ENCODE measurements at regions not wholly inside any gene's neighbourhood (a gene's known extent, or its start where the extent isn't known, plus 50 kb on each side); places are given as distances from the start of the nearest gene placed in this dataset.
"Not testable (repeated sequence)": the region's sequence is repeated elsewhere in the genome, so short reads cannot be mapped to it uniquely, and the experiment has no call there.

DNA sequence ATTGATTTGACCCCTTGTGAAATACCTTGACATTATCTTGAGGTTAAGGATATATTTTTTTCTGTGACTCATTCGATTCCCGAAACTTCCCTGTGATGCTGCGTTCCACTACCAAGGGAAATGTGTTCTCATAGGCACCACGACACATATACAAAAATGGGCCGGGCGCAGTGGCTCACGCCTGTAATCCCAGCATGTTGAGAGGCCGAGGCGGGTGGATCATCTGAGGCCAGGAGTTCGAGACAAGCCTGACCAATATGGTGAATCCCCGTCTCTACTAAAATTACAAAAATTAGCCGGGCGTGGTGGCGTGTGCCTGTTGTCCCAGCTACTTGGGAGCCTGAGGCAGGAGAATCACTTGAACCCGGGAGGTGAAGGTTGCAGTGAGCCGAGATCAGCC, 188.3 kb upstream of the FAM47A start:
- not testable (repeated sequence) for TF ChIP-seq NFE2L2 (IDR thresholded peaks at IDR 0.05; ENCODE audit: low read depth, low read length); CEBPB (IDR thresholded peaks at IDR 0.05; ENCODE audit: low read depth, low read length); POLR2A (IDR thresholded peaks at IDR 0.05; ENCODE audit: low read depth, low read length); MXI1 (IDR thresholded peaks at IDR 0.05; ENCODE audit: borderline replicate concordance, low read depth, low read length); MAFK (IDR thresholded peaks at IDR 0.05; ENCODE audit: low read depth, low read length); RFX5 (IDR thresholded peaks at IDR 0.05; ENCODE audit: low read depth, low read length); MAZ (IDR thresholded peaks at IDR 0.05; ENCODE audit: borderline replicate concordance, low read depth, low read length); SMC3 (IDR thresholded peaks at IDR 0.05; ENCODE audit: low read depth, low read length); RAD21 (IDR thresholded peaks at IDR 0.05; ENCODE audit: low read length); CHD1 (IDR thresholded peaks at IDR 0.05; ENCODE audit: low read depth, low read length)
- TF ChIP-seq, protein P1, sequence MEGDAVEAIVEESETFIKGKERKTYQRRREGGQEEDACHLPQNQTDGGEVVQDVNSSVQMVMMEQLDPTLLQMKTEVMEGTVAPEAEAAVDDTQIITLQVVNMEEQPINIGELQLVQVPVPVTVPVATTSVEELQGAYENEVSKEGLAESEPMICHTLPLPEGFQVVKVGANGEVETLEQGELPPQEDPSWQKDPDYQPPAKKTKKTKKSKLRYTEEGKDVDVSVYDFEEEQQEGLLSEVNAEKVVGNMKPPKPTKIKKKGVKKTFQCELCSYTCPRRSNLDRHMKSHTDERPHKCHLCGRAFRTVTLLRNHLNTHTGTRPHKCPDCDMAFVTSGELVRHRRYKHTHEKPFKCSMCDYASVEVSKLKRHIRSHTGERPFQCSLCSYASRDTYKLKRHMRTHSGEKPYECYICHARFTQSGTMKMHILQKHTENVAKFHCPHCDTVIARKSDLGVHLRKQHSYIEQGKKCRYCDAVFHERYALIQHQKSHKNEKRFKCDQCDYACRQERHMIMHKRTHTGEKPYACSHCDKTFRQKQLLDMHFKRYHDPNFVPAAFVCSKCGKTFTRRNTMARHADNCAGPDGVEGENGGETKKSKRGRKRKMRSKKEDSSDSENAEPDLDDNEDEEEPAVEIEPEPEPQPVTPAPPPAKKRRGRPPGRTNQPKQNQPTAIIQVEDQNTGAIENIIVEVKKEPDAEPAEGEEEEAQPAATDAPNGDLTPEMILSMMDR (conservative IDR thresholded peaks at IDR 0.05; ENCODE audit: low read depth, low read length): not testable (repeated sequence)

Data from IMR-90 (cell line).